A549 (cell line): ENCODE measurements at regions not wholly inside any gene's neighbourhood (a gene's known extent, or its start where the extent isn't known, plus 50 kb on each side); places are given as distances from the start of the nearest gene placed in this dataset.

Experiments used
- BHLHE40 ChIP-seq: IDR thresholded peaks from 2 replicates; pipeline ENCODE4 v1.6.1; 2012; ENCODE audit warnings: low read depth, low read length, inconsistent platforms
- EHMT2 ChIP-seq: fragments of 200-600 bp; sonication (generic); IDR thresholded peaks from 2 replicates; pipeline ENCODE4 v1.6.1; 2016; ENCODE audit warnings: antibody characterized with exemption, low read depth, mild to moderate bottlenecking, moderate library complexity
- FOSL2 ChIP-seq, 2 experiments: fragments of 450-650 bp in 1 of 2; fragments of >200 bp in 1 of 2; sonication (Bioruptor Twin) in 1 of 2; formaldehyde crosslinking; IDR thresholded peaks; 2 replicates each; pipeline versions ENCODE4 v1.5.0 to v1.6.1; 2016 to 2020; ENCODE audit warnings: mild to moderate bottlenecking in 1 of 2, moderate library complexity in 1 of 2
- KDM5A ChIP-seq: fragments of 200-600 bp; sonication (generic); IDR thresholded peaks from 2 replicates; pipeline ENCODE4 v1.6.1; 2016; ENCODE audit warnings: antibody characterized with exemption, mild to moderate bottlenecking
- POLR2A ChIP-seq: IDR thresholded peaks from 2 replicates; pipeline ENCODE4 v1.6.1; 2012; ENCODE audit warnings: mild to moderate bottlenecking, low read length
- RCOR1 ChIP-seq: fragments of 150-350 bp; IDR thresholded peaks from 2 replicates; pipeline ENCODE4 v1.6.1; 2014; ENCODE audit warnings: antibody characterized with exemption, low read length, low read depth
- SMC3 ChIP-seq: fragments of >200 bp; sonication (Bioruptor Twin); formaldehyde crosslinking; IDR thresholded peaks from 3 replicates; pipeline ENCODE4 v1.6.1; 2018; ENCODE audit warnings: inconsistent platforms
- TF ChIP-seq, protein P1 (sequence below): fragments of >200 bp; sonication (Bioruptor Twin); formaldehyde crosslinking; IDR thresholded peaks from 3 replicates; pipeline ENCODE4 v1.5.1; 2016
- TF ChIP-seq, protein P2 (sequence below): fragments of 450-650 bp; IDR thresholded peaks from 2 replicates; pipeline ENCODE4 v1.6.1; 2014; ENCODE audit warnings: antibody characterized with exemption
- TF ChIP-seq, protein P3 (sequence below): IDR thresholded peaks from 2 replicates; pipeline ENCODE4 v1.6.1; 2012; ENCODE audit warnings: low read depth, borderline replicate concordance
- TF ChIP-seq, protein P4 (sequence below): fragments of 200-600 bp; sonication (generic); IDR thresholded peaks from 2 replicates; pipeline ENCODE4 v1.6.1; 2016; ENCODE audit warnings: antibody characterized with exemption, mild to moderate bottlenecking, moderate library complexity
- TF ChIP-seq, protein P5 (sequence below): IDR thresholded peaks from 2 replicates; pipeline ENCODE4 v1.6.1; 2012

DNA sequence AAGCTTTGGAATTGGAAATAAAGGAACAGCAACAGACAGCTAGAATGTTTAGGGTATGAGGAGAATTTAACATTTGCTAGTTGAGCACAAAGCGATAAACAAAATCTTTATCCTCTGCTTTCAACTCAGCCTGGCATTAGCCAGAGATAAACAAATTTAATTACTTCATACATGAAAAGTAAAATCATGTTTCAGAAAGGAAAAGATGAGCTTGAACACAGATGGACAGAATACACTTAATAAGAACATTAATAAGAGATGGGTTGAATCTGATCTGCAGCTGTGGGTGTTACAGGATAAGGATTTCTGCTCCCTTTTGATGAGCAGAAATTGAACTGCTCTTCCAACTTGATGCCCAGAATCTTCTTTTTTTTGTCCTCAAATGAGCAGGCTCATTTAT is 275.2 kb downstream of the CSNK1G3 start:
- TF ChIP-seq, protein P1, sequence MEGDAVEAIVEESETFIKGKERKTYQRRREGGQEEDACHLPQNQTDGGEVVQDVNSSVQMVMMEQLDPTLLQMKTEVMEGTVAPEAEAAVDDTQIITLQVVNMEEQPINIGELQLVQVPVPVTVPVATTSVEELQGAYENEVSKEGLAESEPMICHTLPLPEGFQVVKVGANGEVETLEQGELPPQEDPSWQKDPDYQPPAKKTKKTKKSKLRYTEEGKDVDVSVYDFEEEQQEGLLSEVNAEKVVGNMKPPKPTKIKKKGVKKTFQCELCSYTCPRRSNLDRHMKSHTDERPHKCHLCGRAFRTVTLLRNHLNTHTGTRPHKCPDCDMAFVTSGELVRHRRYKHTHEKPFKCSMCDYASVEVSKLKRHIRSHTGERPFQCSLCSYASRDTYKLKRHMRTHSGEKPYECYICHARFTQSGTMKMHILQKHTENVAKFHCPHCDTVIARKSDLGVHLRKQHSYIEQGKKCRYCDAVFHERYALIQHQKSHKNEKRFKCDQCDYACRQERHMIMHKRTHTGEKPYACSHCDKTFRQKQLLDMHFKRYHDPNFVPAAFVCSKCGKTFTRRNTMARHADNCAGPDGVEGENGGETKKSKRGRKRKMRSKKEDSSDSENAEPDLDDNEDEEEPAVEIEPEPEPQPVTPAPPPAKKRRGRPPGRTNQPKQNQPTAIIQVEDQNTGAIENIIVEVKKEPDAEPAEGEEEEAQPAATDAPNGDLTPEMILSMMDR, result no peak
- TF ChIP-seq EHMT2 (no peak), FOSL2 (IDR thresholded peaks at IDR 0.05) (no peak), FOSL2 (CRISPR knock-in tag; IDR thresholded peaks at IDR 0.05) (no peak), SMC3 (no peak), KDM5A (no peak), RCOR1 (no peak), POLR2A (no peak), BHLHE40 (no peak)
- TF ChIP-seq, protein P2, sequence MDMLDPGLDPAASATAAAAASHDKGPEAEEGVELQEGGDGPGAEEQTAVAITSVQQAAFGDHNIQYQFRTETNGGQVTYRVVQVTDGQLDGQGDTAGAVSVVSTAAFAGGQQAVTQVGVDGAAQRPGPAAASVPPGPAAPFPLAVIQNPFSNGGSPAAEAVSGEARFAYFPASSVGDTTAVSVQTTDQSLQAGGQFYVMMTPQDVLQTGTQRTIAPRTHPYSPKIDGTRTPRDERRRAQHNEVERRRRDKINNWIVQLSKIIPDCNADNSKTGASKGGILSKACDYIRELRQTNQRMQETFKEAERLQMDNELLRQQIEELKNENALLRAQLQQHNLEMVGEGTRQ, result no peak
- TF ChIP-seq, protein P3, sequence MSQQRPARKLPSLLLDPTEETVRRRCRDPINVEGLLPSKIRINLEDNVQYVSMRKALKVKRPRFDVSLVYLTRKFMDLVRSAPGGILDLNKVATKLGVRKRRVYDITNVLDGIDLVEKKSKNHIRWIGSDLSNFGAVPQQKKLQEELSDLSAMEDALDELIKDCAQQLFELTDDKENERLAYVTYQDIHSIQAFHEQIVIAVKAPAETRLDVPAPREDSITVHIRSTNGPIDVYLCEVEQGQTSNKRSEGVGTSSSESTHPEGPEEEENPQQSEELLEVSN, result no peak
- TF ChIP-seq, protein P4, sequence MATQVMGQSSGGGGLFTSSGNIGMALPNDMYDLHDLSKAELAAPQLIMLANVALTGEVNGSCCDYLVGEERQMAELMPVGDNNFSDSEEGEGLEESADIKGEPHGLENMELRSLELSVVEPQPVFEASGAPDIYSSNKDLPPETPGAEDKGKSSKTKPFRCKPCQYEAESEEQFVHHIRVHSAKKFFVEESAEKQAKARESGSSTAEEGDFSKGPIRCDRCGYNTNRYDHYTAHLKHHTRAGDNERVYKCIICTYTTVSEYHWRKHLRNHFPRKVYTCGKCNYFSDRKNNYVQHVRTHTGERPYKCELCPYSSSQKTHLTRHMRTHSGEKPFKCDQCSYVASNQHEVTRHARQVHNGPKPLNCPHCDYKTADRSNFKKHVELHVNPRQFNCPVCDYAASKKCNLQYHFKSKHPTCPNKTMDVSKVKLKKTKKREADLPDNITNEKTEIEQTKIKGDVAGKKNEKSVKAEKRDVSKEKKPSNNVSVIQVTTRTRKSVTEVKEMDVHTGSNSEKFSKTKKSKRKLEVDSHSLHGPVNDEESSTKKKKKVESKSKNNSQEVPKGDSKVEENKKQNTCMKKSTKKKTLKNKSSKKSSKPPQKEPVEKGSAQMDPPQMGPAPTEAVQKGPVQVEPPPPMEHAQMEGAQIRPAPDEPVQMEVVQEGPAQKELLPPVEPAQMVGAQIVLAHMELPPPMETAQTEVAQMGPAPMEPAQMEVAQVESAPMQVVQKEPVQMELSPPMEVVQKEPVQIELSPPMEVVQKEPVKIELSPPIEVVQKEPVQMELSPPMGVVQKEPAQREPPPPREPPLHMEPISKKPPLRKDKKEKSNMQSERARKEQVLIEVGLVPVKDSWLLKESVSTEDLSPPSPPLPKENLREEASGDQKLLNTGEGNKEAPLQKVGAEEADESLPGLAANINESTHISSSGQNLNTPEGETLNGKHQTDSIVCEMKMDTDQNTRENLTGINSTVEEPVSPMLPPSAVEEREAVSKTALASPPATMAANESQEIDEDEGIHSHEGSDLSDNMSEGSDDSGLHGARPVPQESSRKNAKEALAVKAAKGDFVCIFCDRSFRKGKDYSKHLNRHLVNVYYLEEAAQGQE, result no peak
- TF ChIP-seq, protein P5, sequence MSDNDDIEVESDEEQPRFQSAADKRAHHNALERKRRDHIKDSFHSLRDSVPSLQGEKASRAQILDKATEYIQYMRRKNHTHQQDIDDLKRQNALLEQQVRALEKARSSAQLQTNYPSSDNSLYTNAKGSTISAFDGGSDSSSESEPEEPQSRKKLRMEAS, result no peak
